Fibroblast of mammary gland (primary cell): ENCODE measurements at regions not wholly inside any gene's neighbourhood (a gene's known extent, or its start where the extent isn't known, plus 50 kb on each side); places are given as distances from the start of the nearest gene placed in this dataset.

Experiments used
- DNase-seq: peaks from one replicate; pipeline ENCODE4 v3.0.0-alpha.2; 2010; ENCODE audit warnings: low read depth
- H3K4me3 ChIP-seq: 2 replicates; pipeline ENCODE4 v1.5.1; 2011; ENCODE audit warnings: low read depth, mild to moderate bottlenecking, low read length, moderate library complexity; ENCODE audit not compliant: control insufficient read depth
- CTCF ChIP-seq: conservative IDR thresholded peaks from 2 replicates; pipeline ENCODE4 v1.5.1; 2011; ENCODE audit warnings: low read depth, low read length, inconsistent platforms; ENCODE audit not compliant: control insufficient read depth, insufficient read depth

- no peak overlapping the region for H3K4me3 ChIP-seq
- DNase-seq, result no peak
- no peak for TF ChIP-seq CTCF
Measured at GRCh38 chr2:145822892-145823534, 1303.1 kb upstream of the ZEB2 start.

- DNase-seq, result no peak
- no peak overlapping the region for H3K4me3 ChIP-seq
- TF ChIP-seq CTCF, result no peak
Measured at GRCh38 chr2:145820651-145821050, 1300.7 kb upstream of the ZEB2 start.

GRCh38 chr2:145818890-145819504 lies 1299.1 kb upstream of the ZEB2 start:
- no peak overlapping the region for H3K4me3 ChIP-seq
- no peak for TF ChIP-seq CTCF
- DNase-seq, result no peak

- peak; percentile 7 for DNase-seq
- TF ChIP-seq CTCF, result no peak
- no peak overlapping the region for H3K4me3 ChIP-seq
Measured at GRCh38 chr2:145815933-145816332, 1296.0 kb upstream of the ZEB2 start.

- no peak for DNase-seq
- no peak for TF ChIP-seq CTCF
- H3K4me3 ChIP-seq, result no peak overlapping the region
Measured at GRCh38 chr2:145813481-145813880, 1293.6 kb upstream of the ZEB2 start.

- no peak for TF ChIP-seq CTCF
Measured at GRCh38 chr2:145812165-145812554, 1292.2 kb upstream of the ZEB2 start.

More at GRCh38 chr2:145812165-145812554, 1292.2 kb upstream of the ZEB2 start:
- no peak overlapping the region for H3K4me3 ChIP-seq
- DNase-seq, result no peak
